Neural crest cell (in vitro differentiated cells): ENCODE measurements at regions not wholly inside any gene's neighbourhood (a gene's known extent, or its start where the extent isn't known, plus 50 kb on each side); places are given as distances from the start of the nearest gene placed in this dataset.

Experiments
- DNase-seq: peaks from one replicate; pipeline ENCODE4 v3.0.0; 2021; ENCODE audit warnings: low read depth, mixed read lengths, low spot score
- H3K27ac Mint-ChIP-seq: one replicate; pipeline ENCODE4 v1.8.0; 2021; ENCODE audit warnings: mild to moderate bottlenecking, mixed read lengths; ENCODE audit not compliant: unreplicated experiment
- H3K27me3 Mint-ChIP-seq: 2 replicates; pipeline ENCODE4 v1.8.0; 2021; ENCODE audit warnings: low read depth, mild to moderate bottlenecking, mixed read lengths
- H3K36me3 Mint-ChIP-seq: 2 replicates; pipeline ENCODE4 v1.8.0; 2021; ENCODE audit warnings: low read depth, mild to moderate bottlenecking, mixed read lengths
- H3K4me1 Mint-ChIP-seq: 2 replicates; pipeline ENCODE4 v1.8.0; 2021; ENCODE audit warnings: mixed read lengths
- H3K4me3 Mint-ChIP-seq: one replicate; pipeline ENCODE4 v1.8.0; 2021; ENCODE audit warnings: mild to moderate bottlenecking, mixed read lengths
- H3K9me3 Mint-ChIP-seq: 2 replicates; pipeline ENCODE4 v1.8.0; 2021; ENCODE audit warnings: mixed read lengths
- TF ChIP-seq, protein P1 (sequence below): fragments of 200-600 bp; sonication (generic); conservative IDR thresholded peaks from 2 replicates; pipeline ENCODE4 v1.5.0; 2021; ENCODE audit warnings: antibody characterized with exemption, mild to moderate bottlenecking

DNA sequence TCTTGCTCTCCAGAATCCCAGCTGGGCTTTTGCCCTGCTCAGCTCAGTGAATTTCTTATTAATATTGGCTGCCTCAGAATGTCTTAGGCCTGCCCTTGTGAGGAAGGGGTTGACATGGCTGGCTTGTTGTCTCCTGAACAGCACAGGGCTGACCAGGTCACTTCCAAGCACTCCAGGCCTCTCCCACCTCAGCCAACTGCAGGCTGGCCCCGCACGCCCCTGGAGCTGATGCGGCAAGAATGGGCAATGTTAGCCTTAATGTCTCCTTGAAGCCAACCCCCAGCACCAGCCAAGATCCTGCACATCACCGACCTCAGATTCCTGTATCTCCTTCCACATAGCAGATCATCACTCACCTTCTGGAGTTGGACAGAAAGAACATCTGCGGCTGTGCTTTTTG lies 598.6 kb downstream of the AJAP1 start:
- Mint-ChIP-seq H3K4me1 (no peaks in the 10 kb centered on the region), H3K4me3 (no peak overlapping the region), H3K9me3 (peaks cover 4% of the 10 kb centered on the region), H3K27ac (no peak overlapping the region), H3K36me3 (peaks cover 9% of the 10 kb centered on the region), H3K27me3 (peaks cover 8% of the 10 kb centered on the region)
- DNase-seq: no peak
- TF ChIP-seq, protein P1, sequence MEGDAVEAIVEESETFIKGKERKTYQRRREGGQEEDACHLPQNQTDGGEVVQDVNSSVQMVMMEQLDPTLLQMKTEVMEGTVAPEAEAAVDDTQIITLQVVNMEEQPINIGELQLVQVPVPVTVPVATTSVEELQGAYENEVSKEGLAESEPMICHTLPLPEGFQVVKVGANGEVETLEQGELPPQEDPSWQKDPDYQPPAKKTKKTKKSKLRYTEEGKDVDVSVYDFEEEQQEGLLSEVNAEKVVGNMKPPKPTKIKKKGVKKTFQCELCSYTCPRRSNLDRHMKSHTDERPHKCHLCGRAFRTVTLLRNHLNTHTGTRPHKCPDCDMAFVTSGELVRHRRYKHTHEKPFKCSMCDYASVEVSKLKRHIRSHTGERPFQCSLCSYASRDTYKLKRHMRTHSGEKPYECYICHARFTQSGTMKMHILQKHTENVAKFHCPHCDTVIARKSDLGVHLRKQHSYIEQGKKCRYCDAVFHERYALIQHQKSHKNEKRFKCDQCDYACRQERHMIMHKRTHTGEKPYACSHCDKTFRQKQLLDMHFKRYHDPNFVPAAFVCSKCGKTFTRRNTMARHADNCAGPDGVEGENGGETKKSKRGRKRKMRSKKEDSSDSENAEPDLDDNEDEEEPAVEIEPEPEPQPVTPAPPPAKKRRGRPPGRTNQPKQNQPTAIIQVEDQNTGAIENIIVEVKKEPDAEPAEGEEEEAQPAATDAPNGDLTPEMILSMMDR: no peak

DNA sequence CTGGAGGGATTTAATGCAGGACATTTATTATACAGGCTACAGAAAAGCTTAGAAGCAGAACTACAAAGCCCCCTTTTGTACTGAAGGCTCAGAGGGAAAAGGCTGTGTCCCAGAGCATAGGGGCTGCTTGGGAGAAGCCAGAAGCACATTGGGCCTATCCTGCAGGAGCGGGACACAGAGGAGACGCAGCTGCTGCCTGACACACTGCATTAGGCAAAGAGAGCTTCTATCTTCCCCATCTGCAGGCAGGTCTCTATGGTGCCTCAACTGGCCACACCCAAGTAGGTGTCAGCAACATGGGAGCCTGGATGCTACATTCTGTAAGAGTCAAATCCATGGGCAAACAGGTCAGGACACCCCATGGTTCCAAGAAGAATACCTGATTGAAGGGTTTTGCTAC lies 595.9 kb downstream of the AJAP1 start:
- TF ChIP-seq, protein P1: no peak
- peaks cover 8% of the 10 kb centered on the region for H3K9me3 Mint-ChIP-seq
- no peak overlapping the region for H3K27ac Mint-ChIP-seq
- peaks cover 3% of the 10 kb centered on the region for H3K36me3 Mint-ChIP-seq
- peaks cover 18% of the 10 kb centered on the region for H3K27me3 Mint-ChIP-seq
- H3K4me1 Mint-ChIP-seq: no peaks in the 10 kb centered on the region
- H3K4me3 Mint-ChIP-seq: no peak overlapping the region
- no peak for DNase-seq

DNA sequence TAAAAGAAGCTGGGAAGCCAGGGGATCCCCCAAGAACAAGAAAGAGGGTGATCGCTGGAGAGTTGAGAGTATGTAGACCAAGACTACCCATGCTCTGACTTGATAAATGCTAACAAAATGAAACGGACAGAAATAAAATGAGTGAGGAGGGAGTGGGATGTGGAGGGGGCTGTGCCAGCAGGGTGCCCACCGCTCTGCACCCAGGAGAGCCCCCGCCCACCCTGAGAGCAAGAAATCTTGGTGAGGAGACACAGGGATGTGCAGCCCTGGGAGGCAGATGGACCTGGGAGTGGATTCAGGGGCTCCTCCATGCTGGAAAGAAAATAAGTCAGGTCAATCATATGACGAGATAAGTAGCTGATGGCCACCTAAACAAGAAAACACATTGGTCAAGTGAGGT lies 590.9 kb downstream of the AJAP1 start:
- Mint-ChIP-seq H3K36me3 (peaks cover 3% of the 10 kb centered on the region), H3K27ac (no peak overlapping the region), H3K9me3 (peaks cover 8% of the 10 kb centered on the region), H3K27me3 (peaks cover 20% of the 10 kb centered on the region), H3K4me3 (no peak overlapping the region), H3K4me1 (no peaks in the 10 kb centered on the region)
- TF ChIP-seq, protein P1: no peak
- no peak for DNase-seq

DNA sequence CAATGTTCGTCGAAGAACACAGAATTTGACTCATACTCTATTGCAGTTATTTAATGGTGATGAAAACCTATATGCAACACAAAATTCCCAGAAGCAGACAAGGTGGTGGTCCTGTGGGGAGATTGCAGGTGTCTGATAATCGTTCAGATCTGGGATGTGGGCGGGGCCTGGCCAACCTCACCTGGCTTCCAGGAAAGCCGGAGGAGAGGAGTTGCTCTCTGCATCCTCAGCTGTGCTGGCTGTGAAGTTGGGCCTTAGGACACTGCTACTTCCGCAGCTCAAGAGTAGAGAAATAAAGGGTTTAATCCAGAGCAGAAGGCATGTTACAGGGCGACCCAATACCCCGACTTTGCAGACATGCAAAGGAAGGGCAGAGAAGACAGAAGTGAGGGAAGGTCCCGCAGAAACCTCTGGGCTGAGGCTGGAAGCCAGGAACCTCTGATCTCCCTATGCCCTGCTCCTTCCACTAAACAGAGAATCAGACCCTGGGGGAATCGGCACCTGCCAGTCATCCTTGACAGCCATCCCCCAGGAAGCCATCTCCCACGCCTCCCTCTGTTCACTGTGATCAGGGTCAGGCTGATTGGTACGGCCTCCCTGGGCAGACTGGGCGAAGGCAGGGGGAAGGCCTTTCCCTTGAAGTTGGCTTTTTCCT lies 590.3 kb downstream of the AJAP1 start:
- H3K4me3 Mint-ChIP-seq: no peak overlapping the region
- no peak for DNase-seq
- H3K36me3 Mint-ChIP-seq: peaks cover 3% of the 10 kb centered on the region
- no peak overlapping the region for H3K27ac Mint-ChIP-seq
- no peaks in the 10 kb centered on the region for H3K4me1 Mint-ChIP-seq
- H3K27me3 Mint-ChIP-seq: peaks cover 20% of the 10 kb centered on the region
- H3K9me3 Mint-ChIP-seq: peaks cover 8% of the 10 kb centered on the region
- TF ChIP-seq, protein P1: no peak

DNA sequence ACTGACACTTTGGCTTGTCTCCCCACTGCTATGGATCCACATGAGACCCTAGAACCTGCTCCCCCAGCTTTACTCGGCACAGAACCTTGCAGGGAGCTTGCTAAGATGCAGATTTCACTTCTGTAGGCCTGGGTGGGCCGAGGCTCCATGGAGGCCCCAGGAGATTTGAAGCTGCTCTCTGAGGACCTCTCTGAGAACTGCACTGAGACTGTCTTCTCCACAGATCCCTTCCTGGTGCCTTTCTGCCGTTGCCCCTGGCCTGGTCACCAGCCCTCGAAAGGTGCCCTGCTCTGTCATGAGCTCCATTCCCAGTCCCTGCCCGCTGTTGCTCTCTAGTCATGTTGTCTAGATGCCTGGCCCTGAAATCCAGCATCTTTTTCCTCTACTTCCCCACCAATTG lies 588.4 kb downstream of the AJAP1 start:
- H3K4me3 Mint-ChIP-seq: no peak overlapping the region
- peaks cover 13% of the 10 kb centered on the region for H3K27me3 Mint-ChIP-seq
- H3K9me3 Mint-ChIP-seq: peaks cover 5% of the 10 kb centered on the region
- no peaks in the 10 kb centered on the region for H3K36me3 Mint-ChIP-seq
- peaks cover 9% of the 10 kb centered on the region for H3K4me1 Mint-ChIP-seq
- no peak for DNase-seq
- TF ChIP-seq, protein P1: no peak
- H3K27ac Mint-ChIP-seq: peak overlapping the region; percentile 27
